HG03064 (cell line): ENCODE measurements at regions not wholly inside any gene's neighbourhood (a gene's known extent, or its start where the extent isn't known, plus 50 kb on each side); places are given as distances from the start of the nearest gene placed in this dataset.
"Not testable (repeated sequence)": the region's sequence is repeated elsewhere in the genome, so short reads cannot be mapped to it uniquely, and the experiment has no call there.

Source experiments
- ATAC-seq: cut with Tn5 transposase; IDR thresholded peaks from one replicate; pipeline ENCODE4 v1.9.1; 2021; ENCODE audit warnings: low read depth; ENCODE audit not compliant: unreplicated experiment

DNA sequence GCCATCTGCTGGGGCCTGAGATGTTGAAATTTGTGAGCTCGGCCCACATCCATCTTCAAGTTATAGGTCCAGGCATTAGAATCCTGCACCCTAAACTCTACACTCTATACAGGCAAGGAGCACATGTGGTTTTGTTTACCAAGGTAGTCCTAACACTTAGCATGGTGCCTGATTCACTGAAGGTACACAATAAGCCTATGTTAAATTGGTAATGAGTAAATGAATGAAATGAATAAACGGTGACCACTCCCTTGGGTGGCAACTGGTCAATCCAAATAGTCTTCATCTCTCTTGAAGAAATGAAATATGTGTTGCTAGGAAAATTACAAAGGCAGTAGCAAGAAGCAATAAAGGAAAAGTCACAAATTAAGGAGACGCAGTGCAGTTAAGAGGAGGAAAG lies 359.3 kb upstream of the UBE2E2 start:
- ATAC-seq, result no peak

GRCh38 chr3:22846566-22846965 lies 356.6 kb upstream of the UBE2E2 start:
- no peak for ATAC-seq

- ATAC-seq, result not testable (repeated sequence)
Observed at GRCh38 chr3:22849583-22849982, 353.5 kb upstream of the UBE2E2 start.

GRCh38 chr3:22856811-22857210 lies 346.3 kb upstream of the UBE2E2 start:
- no peak for ATAC-seq

- no peak for ATAC-seq
Observed at GRCh38 chr3:22858486-22858885, 344.6 kb upstream of the UBE2E2 start.

DNA sequence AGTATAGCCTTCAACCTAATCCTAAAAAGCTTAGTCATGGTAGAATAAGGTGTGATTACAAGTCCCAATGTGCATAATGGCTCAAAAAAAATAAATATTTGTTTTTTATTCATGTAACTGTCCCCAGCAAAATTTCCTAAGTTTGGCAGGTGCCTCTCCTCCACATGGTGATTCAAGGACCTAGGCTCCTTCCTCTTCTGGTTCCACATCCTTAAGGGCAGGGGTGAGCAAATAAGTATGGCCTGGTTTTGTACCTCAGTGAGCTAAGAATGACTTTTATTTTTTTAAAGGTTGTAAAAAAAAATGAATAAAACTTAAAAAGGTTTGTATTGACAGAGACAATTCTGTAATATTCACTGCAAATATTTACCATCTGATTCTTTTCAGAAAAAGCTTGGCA lies 343.5 kb upstream of the UBE2E2 start:
- no peak for ATAC-seq

DNA sequence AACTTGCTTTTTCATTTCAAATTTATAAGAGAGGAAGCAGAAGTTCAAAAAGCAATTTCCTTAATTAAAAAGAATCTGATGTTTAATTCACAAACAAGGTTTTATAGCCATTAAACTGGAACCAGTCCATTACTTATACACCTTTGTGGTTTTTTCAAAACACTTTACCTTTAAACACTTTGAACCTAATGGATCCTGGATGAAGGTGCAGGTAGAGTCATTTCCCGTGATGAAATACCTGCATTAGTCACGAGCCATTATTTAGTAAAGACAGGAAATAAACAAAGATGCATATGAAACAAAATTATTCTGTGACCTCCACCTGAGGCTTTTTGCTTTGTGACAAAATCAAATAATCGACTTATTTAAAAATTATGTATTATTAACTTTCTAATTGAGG lies 341.7 kb upstream of the UBE2E2 start:
- ATAC-seq, result no peak

GRCh38 chr3:22862111-22862510 lies 341.0 kb upstream of the UBE2E2 start:
- no peak for ATAC-seq

DNA sequence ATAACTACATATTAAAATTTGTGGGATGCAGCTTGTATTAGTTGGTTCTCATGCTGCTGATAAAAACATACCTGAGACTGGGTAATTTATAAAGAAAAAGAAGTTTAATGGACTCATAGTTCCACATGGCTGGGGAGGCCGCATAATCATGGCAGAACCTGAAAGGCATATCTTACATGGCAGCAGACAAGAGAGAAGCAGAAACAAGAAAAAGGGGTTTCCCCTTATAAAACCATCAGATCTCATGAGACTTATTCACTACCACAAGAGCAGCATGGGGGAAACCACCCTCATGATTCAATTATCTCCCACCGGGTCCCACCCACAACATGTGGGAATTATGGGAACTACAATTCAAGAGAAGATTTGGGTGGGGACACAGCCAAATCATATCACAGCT lies 320.3 kb upstream of the UBE2E2 start:
- not testable (repeated sequence) for ATAC-seq

DNA sequence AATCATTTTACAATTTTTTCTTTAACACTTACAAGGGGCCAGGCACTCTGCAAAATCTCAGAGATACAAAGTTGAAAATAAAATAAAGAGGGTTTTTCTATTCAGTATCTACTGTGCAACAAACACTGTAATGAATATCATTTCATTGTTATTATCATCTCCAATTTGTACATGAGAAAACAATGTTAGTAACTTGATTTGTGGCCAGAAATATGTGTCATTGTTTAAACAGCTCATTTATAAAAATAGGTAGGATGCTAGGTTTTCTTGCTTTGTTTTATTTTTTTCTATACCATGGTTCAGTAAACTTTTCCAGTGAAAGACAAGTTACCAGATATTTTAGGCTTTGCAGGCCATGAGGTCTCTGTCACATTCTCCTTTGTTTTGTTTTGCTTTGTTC lies 318.1 kb upstream of the UBE2E2 start:
- no peak for ATAC-seq

DNA sequence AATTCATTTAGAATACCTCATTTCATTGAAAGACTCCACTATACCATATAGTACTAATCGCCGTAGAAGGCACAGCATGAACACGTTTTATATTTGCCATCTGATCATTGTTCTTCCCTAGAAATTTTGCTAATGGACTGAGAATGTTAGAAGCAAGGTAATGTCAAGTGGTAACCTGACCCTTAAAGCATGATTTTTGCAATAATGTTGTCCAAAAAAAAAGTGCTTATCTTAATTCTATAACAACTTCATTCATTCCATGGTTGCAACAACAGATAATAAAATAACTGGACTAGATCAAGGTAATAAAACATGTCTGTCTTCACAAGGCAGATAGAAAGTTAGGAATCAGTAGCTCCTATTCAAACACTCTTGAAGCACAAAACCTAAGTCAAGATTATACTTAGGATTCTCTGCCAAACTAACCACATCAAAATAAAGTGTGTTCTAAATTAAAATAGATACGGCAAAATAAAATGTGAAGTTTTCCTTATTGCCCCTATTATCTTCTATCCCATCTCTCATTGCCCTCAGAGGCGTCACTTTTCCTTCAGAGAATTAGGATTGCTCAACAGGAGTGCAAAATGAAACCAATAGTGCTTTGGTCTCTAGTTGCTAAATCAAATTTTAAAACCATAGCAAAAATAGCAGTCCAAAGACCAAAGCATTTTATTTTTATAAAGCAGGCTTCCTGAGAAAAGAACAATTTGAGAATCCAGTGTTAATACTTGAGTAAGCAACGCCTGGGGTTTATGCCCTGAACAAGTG lies 317.4 kb upstream of the UBE2E2 start:
- ATAC-seq, result no peak

DNA sequence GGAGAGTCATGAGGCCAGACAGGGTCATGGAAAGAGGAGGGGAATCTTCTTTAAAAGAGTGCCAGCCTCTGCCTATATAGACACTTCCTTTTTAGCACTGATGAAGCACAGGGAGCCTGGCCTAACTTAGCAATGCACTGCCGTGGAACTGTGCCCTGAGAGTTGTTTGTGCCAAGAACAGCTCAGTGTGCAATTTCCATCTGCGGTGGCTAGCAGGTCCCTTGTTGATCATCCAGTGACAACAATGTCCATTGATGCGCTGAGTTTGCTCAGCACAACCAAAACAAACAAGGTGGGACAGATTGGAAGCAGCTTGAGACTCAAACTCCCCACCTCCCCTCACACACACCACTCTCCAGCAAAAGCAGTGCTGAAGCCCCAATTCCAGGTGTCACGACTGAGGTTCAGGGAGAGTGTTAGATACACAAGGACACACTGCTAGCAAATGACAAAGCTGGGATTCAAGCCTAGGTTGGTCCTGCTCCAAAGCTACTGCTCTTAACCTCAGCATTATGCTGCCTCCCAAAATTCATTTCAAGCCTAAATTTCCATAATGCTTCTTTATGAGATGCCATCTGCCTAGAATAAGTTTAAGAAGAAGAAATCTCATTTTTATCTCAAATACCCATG lies 316.6 kb upstream of the UBE2E2 start:
- ATAC-seq, result no peak

GRCh38 chr3:22887664-22888291 lies 315.3 kb upstream of the UBE2E2 start:
- no peak for ATAC-seq

GRCh38 chr3:22893101-22893500 lies 310.0 kb upstream of the UBE2E2 start:
- no peak for ATAC-seq

DNA sequence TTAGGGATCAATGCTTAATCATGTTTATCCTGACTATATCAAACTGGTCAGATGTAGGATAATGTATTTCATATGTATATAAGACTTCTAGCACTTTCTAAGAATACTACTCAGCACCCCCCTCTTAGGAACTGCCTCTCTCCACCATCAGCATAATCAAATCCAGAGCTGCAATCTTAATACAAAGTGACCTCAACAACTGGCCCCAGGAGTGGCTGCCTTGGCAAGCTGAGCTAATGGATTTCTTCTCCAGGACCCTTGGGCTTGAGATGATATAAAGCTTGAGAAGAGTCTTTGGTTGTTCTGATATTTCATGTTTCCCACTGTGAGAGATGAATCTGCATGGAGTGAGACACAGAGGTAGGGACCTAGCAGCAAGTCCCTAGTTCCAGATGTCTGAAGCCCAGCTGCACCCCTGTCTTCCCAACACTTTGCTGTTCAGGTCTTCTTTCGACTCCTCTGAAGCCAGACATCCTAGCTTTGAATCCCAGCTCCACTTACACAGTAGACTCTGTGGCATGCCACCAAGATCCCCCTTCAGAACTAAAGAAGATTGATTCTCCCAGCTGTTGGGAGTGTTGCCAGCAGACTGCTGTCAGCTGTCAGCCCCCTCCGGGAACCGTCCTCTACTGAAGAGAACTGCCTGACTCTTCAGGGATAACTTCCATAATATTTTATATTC lies 309.3 kb upstream of the UBE2E2 start:
- no peak for ATAC-seq

GRCh38 chr3:22894865-22895264 lies 308.3 kb upstream of the UBE2E2 start:
- no peak for ATAC-seq

DNA sequence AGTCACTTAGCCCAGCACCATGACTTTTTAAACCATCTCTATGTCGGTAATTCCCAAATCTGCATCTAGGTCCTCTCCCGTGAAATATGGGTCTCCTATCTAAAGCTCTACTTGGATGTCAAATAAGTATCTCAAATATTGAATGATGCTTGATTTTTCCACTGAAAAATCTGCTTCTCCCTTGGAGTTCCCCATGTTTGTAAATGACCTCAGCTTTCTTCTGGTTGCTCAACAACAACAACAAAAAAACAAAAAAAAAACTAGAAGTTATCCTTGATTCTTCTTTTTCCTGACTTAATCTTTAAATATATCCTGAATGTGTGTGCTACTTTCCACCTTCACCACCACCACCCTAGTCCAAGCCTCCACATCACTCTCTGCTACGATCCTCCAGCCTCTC lies 307.5 kb upstream of the UBE2E2 start:
- no peak for ATAC-seq

GRCh38 chr3:22898558-22898957 lies 304.6 kb upstream of the UBE2E2 start:
- no peak for ATAC-seq

- ATAC-seq, result no peak
Observed at GRCh38 chr3:22899441-22899840, 303.7 kb upstream of the UBE2E2 start.

DNA sequence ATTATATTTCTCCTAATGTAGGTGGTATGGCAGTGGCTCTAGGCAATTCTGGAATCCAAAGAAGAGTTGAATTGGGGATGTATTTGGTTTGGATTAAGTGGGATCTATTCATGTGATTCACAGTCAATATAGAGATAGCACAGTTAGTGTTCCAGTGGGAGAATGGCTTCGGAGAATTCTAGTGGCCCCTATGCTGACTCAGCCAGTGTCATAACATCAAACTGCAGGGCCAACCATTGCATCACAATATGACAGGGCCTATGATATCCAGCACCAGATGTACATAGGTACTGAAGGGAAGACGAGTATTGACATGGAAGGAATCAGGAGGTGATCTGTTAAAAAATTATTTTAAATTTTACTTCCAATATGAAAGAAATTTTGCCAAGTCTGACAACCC lies 302.8 kb upstream of the UBE2E2 start:
- no peak for ATAC-seq

DNA sequence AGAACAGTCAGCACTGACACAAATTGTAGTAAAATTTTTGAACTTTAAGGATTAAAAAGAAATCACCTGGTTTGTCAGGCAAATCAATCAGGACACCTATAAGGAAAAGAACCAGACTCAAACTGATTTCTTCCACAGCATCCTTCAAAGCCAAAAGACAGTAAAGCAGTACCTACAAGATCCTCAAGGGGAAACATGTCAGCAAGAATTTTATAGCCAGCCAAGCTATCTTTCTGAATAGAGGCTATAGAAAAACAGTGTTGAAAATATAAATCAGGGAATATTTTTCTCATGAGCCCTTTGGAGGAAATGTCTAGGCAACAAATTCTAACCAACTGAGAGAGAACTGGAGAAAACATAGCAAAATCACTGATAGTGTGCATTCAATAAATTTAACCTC lies 301.4 kb upstream of the UBE2E2 start:
- no peak for ATAC-seq
